Endothelial cell (in vitro differentiated cells): ENCODE measurements at regions not wholly inside any gene's neighbourhood (a gene's known extent, or its start where the extent isn't known, plus 50 kb on each side); places are given as distances from the start of the nearest gene placed in this dataset.

Experiments used
- DNase-seq: peaks from one replicate; pipeline ENCODE4 v3.0.0; 2021; ENCODE audit warnings: low spot score
- H3K27ac Mint-ChIP-seq: one replicate; pipeline ENCODE4 v1.8.0; 2021; ENCODE audit warnings: mixed read lengths, inconsistent platforms; ENCODE audit not compliant: unreplicated experiment
- H3K27me3 Mint-ChIP-seq: one replicate; pipeline ENCODE4 v1.8.0; 2021; ENCODE audit warnings: mild to moderate bottlenecking, moderate library complexity, mixed read lengths, inconsistent platforms; ENCODE audit not compliant: unreplicated experiment
- H3K36me3 Mint-ChIP-seq: one replicate; pipeline ENCODE4 v1.8.0; 2021; ENCODE audit warnings: mild to moderate bottlenecking, low read depth, mixed read lengths, inconsistent platforms; ENCODE audit not compliant: unreplicated experiment
- H3K4me1 Mint-ChIP-seq: one replicate; pipeline ENCODE4 v1.8.0; 2021; ENCODE audit warnings: mild to moderate bottlenecking, mixed read lengths, inconsistent platforms; ENCODE audit not compliant: unreplicated experiment
- H3K4me3 Mint-ChIP-seq: one replicate; pipeline ENCODE4 v1.8.0; 2021; ENCODE audit warnings: mild to moderate bottlenecking, mixed read lengths, inconsistent platforms; ENCODE audit not compliant: unreplicated experiment
- H3K9me3 Mint-ChIP-seq: one replicate; pipeline ENCODE4 v1.8.0; 2021; ENCODE audit warnings: mixed read lengths, inconsistent platforms; ENCODE audit not compliant: unreplicated experiment
- TF ChIP-seq, protein P1 (sequence below): fragments of 200-600 bp; sonication (generic); IDR thresholded peaks from one replicate; pipeline ENCODE4 v1.5.0; 2021; ENCODE audit warnings: antibody characterized with exemption; ENCODE audit not compliant: unreplicated experiment

DNA sequence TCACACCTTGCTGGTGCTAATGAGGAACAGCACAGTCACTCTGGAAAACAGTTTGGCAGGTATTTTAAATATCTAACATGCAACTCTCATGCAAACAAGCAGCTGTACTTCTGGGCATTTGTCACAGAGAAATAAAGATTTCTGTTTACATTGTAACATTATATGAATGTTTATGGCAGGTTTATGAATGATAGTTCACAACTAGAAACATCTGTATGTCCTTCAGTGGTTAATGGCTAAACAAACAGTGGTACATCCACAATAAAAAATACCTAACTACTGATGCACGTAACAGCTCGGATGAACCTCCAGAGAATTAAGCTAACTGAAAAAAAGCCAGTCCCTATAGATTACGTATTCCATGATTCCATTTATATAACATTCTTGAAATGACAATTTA, 109.6 kb downstream of the GPR37 start:
- TF ChIP-seq, protein P1, sequence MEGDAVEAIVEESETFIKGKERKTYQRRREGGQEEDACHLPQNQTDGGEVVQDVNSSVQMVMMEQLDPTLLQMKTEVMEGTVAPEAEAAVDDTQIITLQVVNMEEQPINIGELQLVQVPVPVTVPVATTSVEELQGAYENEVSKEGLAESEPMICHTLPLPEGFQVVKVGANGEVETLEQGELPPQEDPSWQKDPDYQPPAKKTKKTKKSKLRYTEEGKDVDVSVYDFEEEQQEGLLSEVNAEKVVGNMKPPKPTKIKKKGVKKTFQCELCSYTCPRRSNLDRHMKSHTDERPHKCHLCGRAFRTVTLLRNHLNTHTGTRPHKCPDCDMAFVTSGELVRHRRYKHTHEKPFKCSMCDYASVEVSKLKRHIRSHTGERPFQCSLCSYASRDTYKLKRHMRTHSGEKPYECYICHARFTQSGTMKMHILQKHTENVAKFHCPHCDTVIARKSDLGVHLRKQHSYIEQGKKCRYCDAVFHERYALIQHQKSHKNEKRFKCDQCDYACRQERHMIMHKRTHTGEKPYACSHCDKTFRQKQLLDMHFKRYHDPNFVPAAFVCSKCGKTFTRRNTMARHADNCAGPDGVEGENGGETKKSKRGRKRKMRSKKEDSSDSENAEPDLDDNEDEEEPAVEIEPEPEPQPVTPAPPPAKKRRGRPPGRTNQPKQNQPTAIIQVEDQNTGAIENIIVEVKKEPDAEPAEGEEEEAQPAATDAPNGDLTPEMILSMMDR, result no peak
- no peaks in the 10 kb centered on the region for H3K4me1 Mint-ChIP-seq
- no peak for DNase-seq

GRCh38 chr7:124652237-124652636, 113.4 kb downstream of the GPR37 start:
- TF ChIP-seq, protein P1, result no peak
- Mint-ChIP-seq H3K27ac (no peak overlapping the region), H3K4me3 (no peak overlapping the region), H3K36me3 (no peaks in the 10 kb centered on the region), H3K27me3 (no peaks in the 10 kb centered on the region), H3K4me1 (no peaks in the 10 kb centered on the region), H3K9me3 (no peaks in the 10 kb centered on the region)
- DNase-seq, result no peak

More for the DNA sequence above, 109.6 kb downstream of the GPR37 start:
- Mint-ChIP-seq H3K9me3 (no peaks in the 10 kb centered on the region), H3K36me3 (no peaks in the 10 kb centered on the region), H3K27ac (no peak overlapping the region), H3K27me3 (no peaks in the 10 kb centered on the region), H3K4me3 (no peak overlapping the region)

DNA sequence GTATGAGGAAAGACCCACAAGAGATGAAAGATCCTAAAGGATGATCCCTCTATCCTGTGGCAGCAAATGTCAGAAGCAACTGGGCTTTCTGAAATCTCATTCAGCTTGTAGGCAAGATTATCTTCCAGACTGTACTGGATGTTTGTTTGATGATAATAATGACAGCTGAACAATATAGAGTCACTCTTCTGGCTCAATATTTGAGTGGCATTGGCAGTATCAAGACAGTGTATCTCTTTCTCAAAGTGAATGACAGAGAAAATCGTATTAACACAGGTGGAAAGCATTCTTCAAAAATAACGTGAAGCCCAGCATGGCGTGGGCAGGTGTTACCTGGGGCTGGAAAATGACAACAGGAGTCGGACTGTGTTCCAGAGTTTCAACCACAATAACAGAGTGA, 114.5 kb downstream of the GPR37 start:
- no peaks in the 10 kb centered on the region for H3K36me3 Mint-ChIP-seq
- H3K9me3 Mint-ChIP-seq, result no peaks in the 10 kb centered on the region
- no peaks in the 10 kb centered on the region for H3K27me3 Mint-ChIP-seq
- H3K4me3 Mint-ChIP-seq, result no peak overlapping the region
- no peak for DNase-seq
- TF ChIP-seq, protein P1, result no peak
- no peaks in the 10 kb centered on the region for H3K4me1 Mint-ChIP-seq
- H3K27ac Mint-ChIP-seq, result no peak overlapping the region

GRCh38 chr7:124649397-124650014, 116.1 kb downstream of the GPR37 start:
- DNase-seq, result no peak
- Mint-ChIP-seq H3K9me3 (no peaks in the 10 kb centered on the region), H3K36me3 (no peaks in the 10 kb centered on the region), H3K4me1 (no peaks in the 10 kb centered on the region), H3K27me3 (no peaks in the 10 kb centered on the region), H3K27ac (no peak overlapping the region), H3K4me3 (no peak overlapping the region)
- TF ChIP-seq, protein P1, result no peak

DNA sequence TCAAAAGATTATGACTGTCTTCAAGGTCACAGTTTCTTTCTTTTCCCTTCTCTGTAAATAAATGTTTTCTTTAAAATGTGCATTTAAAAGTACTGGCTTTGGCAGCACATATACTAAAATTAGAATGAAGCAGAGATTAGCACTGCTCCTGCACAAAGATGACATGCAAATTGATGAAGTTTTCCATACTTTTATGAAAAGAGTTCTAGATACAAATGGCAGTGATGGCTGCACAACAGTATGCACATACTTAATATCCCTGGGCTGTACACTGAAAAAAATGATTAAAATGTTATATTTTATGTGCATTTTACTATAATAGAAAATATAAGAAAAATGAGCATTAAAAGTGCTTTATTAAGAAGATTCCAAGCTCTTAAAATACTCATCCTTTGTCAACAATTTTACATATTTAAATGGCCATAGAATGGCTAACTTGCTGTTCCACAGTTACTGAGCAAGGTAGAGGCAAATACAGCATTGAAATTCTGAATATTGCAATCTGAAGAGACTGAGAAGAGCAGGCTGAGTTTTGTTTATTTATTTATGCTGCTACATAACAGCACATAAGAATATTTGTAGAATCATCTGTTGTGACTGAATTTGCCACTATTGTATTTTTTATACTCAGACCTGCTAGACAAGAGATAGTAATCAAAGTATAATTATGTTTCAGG, 117.8 kb downstream of the GPR37 start:
- TF ChIP-seq, protein P1, result no peak
- Mint-ChIP-seq H3K27ac (no peak overlapping the region), H3K27me3 (no peaks in the 10 kb centered on the region), H3K4me1 (no peaks in the 10 kb centered on the region), H3K4me3 (no peak overlapping the region), H3K9me3 (no peaks in the 10 kb centered on the region), H3K36me3 (no peaks in the 10 kb centered on the region)
- DNase-seq, result no peak
